ENCODE measurements at regions not wholly inside any gene's neighbourhood (a gene's known extent, or its start where the extent isn't known, plus 50 kb on each side); places are given as distances from the start of the nearest gene placed in this dataset.

- no peak overlapping the region for H3K27ac Mint-ChIP-seq
- Histone ChIP-seq H3K9me3 (replicated peaks in 1 of 2; ENCODE audit: control insufficient read depth in 1 of 2, insufficient read depth in 1 of 2, low read length in 2 of 2) (no peaks in the 10 kb centered on the region), H3K27me3 (ENCODE audit: control insufficient read depth in 2 of 2, insufficient read depth in 2 of 2, low read length in 2 of 2) (no peaks in the 10 kb centered on the region), H3K9ac (ENCODE audit: insufficient read depth, low read length, poor library complexity, severe bottlenecking) (no peak overlapping the region), H3K27ac (ENCODE audit: low read depth in 1 of 2, low read length in 2 of 2) (no peak overlapping the region), H4K20me1 (ENCODE audit: insufficient read depth, low read length) (no peaks in the 10 kb centered on the region), H3K4me2 (replicated peaks; ENCODE audit: extremely low read depth, low read length, poor library complexity, severe bottlenecking) (no peak overlapping the region), H3K79me2 (ENCODE audit: insufficient read depth, low read length) (no peaks in the 10 kb centered on the region), H3K36me3 (replicated peaks in 1 of 2; ENCODE audit: control insufficient read depth in 1 of 2, insufficient read depth in 2 of 2, low read length in 2 of 2) (no peaks in the 10 kb centered on the region), H3K4me3 (replicated peaks in 1 of 3; ENCODE audit: low read depth in 2 of 3, low read length in 3 of 3) (no peak overlapping the region), H3K4me1 (ENCODE audit: control insufficient read depth in 1 of 2, insufficient read depth in 2 of 2, low read length in 2 of 2) (no peaks in the 10 kb centered on the region), H2AFZ (ENCODE audit: insufficient read depth, low read depth, low read length, poor library complexity, severe bottlenecking) (no peak overlapping the region)
- intact Hi-C loops (cut with micrococcal nuclease): no loop called here
- WGBS (ENCODE audit: insufficient coverage): 100% methylated on average over 2 of the region's 2 CpGs
- peaks cover 0 to 2% (median 0%) of the 10 kb centered on the region in 3 donors for H3K27me3 Mint-ChIP-seq (ENCODE audit: low read depth in 3 of 3)
- H3K4me1 Mint-ChIP-seq: no peaks in the 10 kb centered on the region
- H3K9me3 Mint-ChIP-seq: peaks cover 0 to 5% (median 2%) of the 10 kb centered on the region in 7 donors
- DNase-seq: no peak
- no peak for TF ChIP-seq CTCF (IDR thresholded peaks at IDR 0.05)
- H3K36me3 Mint-ChIP-seq: no peaks in the 10 kb centered on the region
- no peak overlapping the region for H3K4me3 Mint-ChIP-seq
Measured at GRCh38 chr21:15559660-15560059, 170.1 kb upstream of the USP25 start.

GRCh38 chr21:15560383-15561056 is 169.3 kb upstream of the USP25 start:
- DNase-seq: no peak
- Histone ChIP-seq H3K36me3 (replicated peaks in 1 of 2; ENCODE audit: control insufficient read depth in 1 of 2, insufficient read depth in 2 of 2, low read length in 2 of 2) (no peaks in the 10 kb centered on the region), H3K9ac (ENCODE audit: insufficient read depth, low read length, poor library complexity, severe bottlenecking) (no peak overlapping the region), H2AFZ (ENCODE audit: insufficient read depth, low read depth, low read length, poor library complexity, severe bottlenecking) (no peak overlapping the region), H3K27ac (ENCODE audit: low read depth in 1 of 2, low read length in 2 of 2) (no peak overlapping the region), H4K20me1 (ENCODE audit: insufficient read depth, low read length) (no peaks in the 10 kb centered on the region), H3K27me3 (ENCODE audit: control insufficient read depth in 2 of 2, insufficient read depth in 2 of 2, low read length in 2 of 2) (no peaks in the 10 kb centered on the region), H3K79me2 (ENCODE audit: insufficient read depth, low read length) (no peaks in the 10 kb centered on the region), H3K9me3 (replicated peaks in 1 of 2; ENCODE audit: control insufficient read depth in 1 of 2, insufficient read depth in 1 of 2, low read length in 2 of 2) (no peaks in the 10 kb centered on the region), H3K4me2 (replicated peaks; ENCODE audit: extremely low read depth, low read length, poor library complexity, severe bottlenecking) (no peak overlapping the region), H3K4me3 (replicated peaks in 1 of 3; ENCODE audit: low read depth in 2 of 3, low read length in 3 of 3) (no peak overlapping the region), H3K4me1 (ENCODE audit: control insufficient read depth in 1 of 2, insufficient read depth in 2 of 2, low read length in 2 of 2) (no peaks in the 10 kb centered on the region)
- TF ChIP-seq CTCF (IDR thresholded peaks at IDR 0.05): no peak
- peaks cover 0 to 2% (median 0%) of the 10 kb centered on the region in 3 donors for H3K27me3 Mint-ChIP-seq (ENCODE audit: low read depth in 3 of 3)
- intact Hi-C loops (cut with micrococcal nuclease): no loop called here
- H3K9me3 Mint-ChIP-seq: peaks cover 0 to 5% (median 2%) of the 10 kb centered on the region in 7 donors
- no peaks in the 10 kb centered on the region for H3K4me1 Mint-ChIP-seq
- WGBS (ENCODE audit: insufficient coverage): 83% methylated on average over 4 of the region's 6 CpGs
- no peak overlapping the region for H3K27ac Mint-ChIP-seq
- no peaks in the 10 kb centered on the region for H3K36me3 Mint-ChIP-seq
- H3K4me3 Mint-ChIP-seq: no peak overlapping the region

Data from CD14-positive monocyte (primary cell).